GM12878 (cell line): ENCODE measurements at regions not wholly inside any gene's neighbourhood (a gene's known extent, or its start where the extent isn't known, plus 50 kb on each side); places are given as distances from the start of the nearest gene placed in this dataset.

Experiments used
- ATAC-seq: fragments of 200-7000 bp; cut with Tn5 transposase; 3 replicates; pipeline ENCODE4 v1.9.1; 2020; ENCODE audit warnings: mild to moderate bottlenecking, moderate library complexity
- BruUV-seq: library from RNA; stranded (reverse); fragments of 400-500 nt; replicated peaks from 2 replicates; lab custom pipeline; 2021; lab: Mats Ljungman, UMichigan
- CTCF ChIA-PET: fragments of 300-600 bp; sonication (Branson Sonifier 250); formaldehyde crosslinking; extraction: SDS; loops from one replicate; lab custom pipeline; 2021; ENCODE audit warnings: inconsistent platforms; lab: Yijun Ruan, JAX
- POLR2A ChIA-PET: fragments of 350-600 bp; formaldehyde crosslinking; extraction: SDS; loops from one replicate; lab custom pipeline; 2021; ENCODE audit warnings: inconsistent platforms; lab: Charles Lee
- RAD21 ChIA-PET: fragments of 300-600 bp; sonication (Branson Sonifier 250); formaldehyde crosslinking; loops from one replicate; lab custom pipeline; 2023; ENCODE audit warnings: antibody characterized with exemption; ENCODE audit not compliant: unreplicated experiment; lab: Charles Lee
- SMC1A ChIA-PET: fragments of 300-600 bp; sonication (Branson Sonifier 250); formaldehyde crosslinking; loops from one replicate; lab custom pipeline; 2023; ENCODE audit not compliant: unreplicated experiment, uncharacterized antibody; lab: Charles Lee
- DNase-seq: peaks from one replicate; pipeline ENCODE4 v3.0.0-alpha.2; 2011; ENCODE audit warnings: low read depth, low spot score
- FAIRE-seq: peaks from 3 replicates; lab custom pipeline; 2011; peaks lifted over from hg19 to GRCh38; lab: Jason Lieb, UNC
- H2AFZ ChIP-seq: 2 replicates; pipeline ENCODE4 v1.6.0; 2011; ENCODE audit warnings: low read depth, low read length, control low read depth; ENCODE audit not compliant: control insufficient read depth
- H3K27ac ChIP-seq: 2 replicates; pipeline ENCODE4 v1.5.1; 2011; ENCODE audit warnings: control low read depth; ENCODE audit not compliant: control insufficient read depth, insufficient read depth
- H3K27me3 ChIP-seq, 2 experiments: replicated peaks in 1 of 2; 2 replicates each; pipeline versions ENCODE4 v1.6.0 to v1.6.1; 2011; ENCODE audit warnings: low read length in 1 of 2; ENCODE audit not compliant: control insufficient read depth in 2 of 2, insufficient read depth in 2 of 2
- H3K36me3 ChIP-seq, 2 experiments: 2 replicates each; pipeline ENCODE4 v1.5.1; 2011; ENCODE audit warnings: low read length in 1 of 2; ENCODE audit not compliant: control insufficient read depth in 2 of 2, insufficient read depth in 2 of 2
- H3K4me1 ChIP-seq: 2 replicates; pipeline ENCODE4 v1.6.1; 2011; ENCODE audit warnings: mild to moderate bottlenecking, low read length, moderate library complexity, mixed read lengths; ENCODE audit not compliant: control insufficient read depth, insufficient read depth
- H3K4me2 ChIP-seq: 2 replicates; pipeline ENCODE4 v1.6.0; 2011; ENCODE audit warnings: control low read depth; ENCODE audit not compliant: control insufficient read depth, insufficient read depth
- H3K4me3 ChIP-seq: fragments of 200-600 bp; sonication (generic); 2 replicates; pipeline ENCODE4 v1.5.1; 2016
- H3K79me2 ChIP-seq: 2 replicates; pipeline ENCODE4 v1.6.0; 2011; ENCODE audit warnings: low read length; ENCODE audit not compliant: control insufficient read depth, insufficient read depth
- H3K9ac ChIP-seq: 2 replicates; pipeline ENCODE4 v1.8.0; 2011; ENCODE audit warnings: low read length, control low read depth, mixed read lengths; ENCODE audit not compliant: control insufficient read depth, insufficient read depth
- H3K9me3 ChIP-seq: replicated peaks from 3 replicates; pipeline ENCODE4 v1.5.1; 2011; ENCODE audit warnings: mild to moderate bottlenecking, low read length; ENCODE audit not compliant: control insufficient read depth, insufficient read depth
- H4K20me1 ChIP-seq: 2 replicates; pipeline ENCODE4 v1.6.0; 2011; ENCODE audit not compliant: control insufficient read depth, insufficient read depth
- BACH1 ChIP-seq: fragments of 450-650 bp; IDR thresholded peaks from 2 replicates; pipeline ENCODE4 v1.6.1; 2017; ENCODE audit warnings: mild to moderate bottlenecking, borderline replicate concordance
- CHD1 ChIP-seq: IDR thresholded peaks from 2 replicates; pipeline ENCODE4 v1.6.1; 2012; ENCODE audit warnings: low read depth, low read length, improper control_type of control experiment
- CTCF ChIP-seq, 3 experiments: IDR thresholded peaks in 2 of 3; conservative IDR thresholded peaks in 1 of 3; 2 replicates each; pipeline ENCODE4 v1.5.1; 2011; ENCODE audit warnings: low read depth in 3 of 3, low read length in 3 of 3, mild to moderate bottlenecking in 3 of 3, control low read depth in 2 of 3, moderate library complexity in 2 of 3, inconsistent platforms in 1 of 3, mixed read lengths in 1 of 3; ENCODE audit not compliant: control insufficient read depth in 2 of 3, insufficient read depth in 1 of 3; ENCODE audit errors: extremely low read depth in 1 of 3
- E4F1 ChIP-seq: fragments of 450-650 bp; IDR thresholded peaks from 2 replicates; pipeline ENCODE4 v1.6.1; 2018; ENCODE audit warnings: borderline replicate concordance, mild to moderate bottlenecking; ENCODE audit not compliant: partially characterized antibody
- HDAC2 ChIP-seq: fragments of 200-600 bp; sonication (generic); IDR thresholded peaks from 2 replicates; pipeline ENCODE4 v1.6.1; 2017
- JUND ChIP-seq: IDR thresholded peaks from 2 replicates; pipeline ENCODE4 v1.6.1; 2012; ENCODE audit warnings: low read depth, mild to moderate bottlenecking, low read length, improper control_type of control experiment, moderate library complexity
- MEF2A ChIP-seq: IDR thresholded peaks from 2 replicates; pipeline ENCODE4 v1.6.1; 2011; ENCODE audit warnings: low read depth, mild to moderate bottlenecking, low read length, moderate library complexity; ENCODE audit not compliant: insufficient read depth
- MXI1 ChIP-seq: fragments of 150-350 bp; IDR thresholded peaks from 2 replicates; pipeline ENCODE4 v1.6.1; 2011; ENCODE audit warnings: low read depth, mild to moderate bottlenecking, inconsistent platforms, low read length, improper control_type of control experiment
- NFYA ChIP-seq: IDR thresholded peaks from 2 replicates; pipeline ENCODE4 v1.6.1; 2011; ENCODE audit warnings: low read depth, mild to moderate bottlenecking, low read length, improper control_type of control experiment, borderline replicate concordance
- SPI1 ChIP-seq: IDR thresholded peaks from 2 replicates; pipeline ENCODE4 v1.6.1; 2011; ENCODE audit warnings: low read depth, mild to moderate bottlenecking, low read length, moderate library complexity, borderline replicate concordance; ENCODE audit not compliant: insufficient read depth
- STAT1 ChIP-seq: fragments of 450-650 bp; conservative IDR thresholded peaks from 2 replicates; pipeline ENCODE4 v1.6.1; 2014; ENCODE audit warnings: antibody characterized with exemption, mild to moderate bottlenecking
- TAF1 ChIP-seq: IDR thresholded peaks from 2 replicates; pipeline ENCODE4 v1.6.1; 2011; ENCODE audit warnings: mild to moderate bottlenecking, low read depth, low read length, borderline replicate concordance
- in situ Hi-C: fragments of 300-500 bp; cut with MboI; formaldehyde crosslinking; loops from 9 replicates; pipeline ENCODE4 v1.14.3; 2018; ENCODE audit warnings: mixed read lengths
- intact Hi-C: fragments of 100-400 bp; cut with micrococcal nuclease; formaldehyde crosslinking; loops from one replicate; pipeline ENCODE4 v1.14.2; 2022; ENCODE audit not compliant: unreplicated experiment
- TF ChIP-seq, protein P1 (sequence below): IDR thresholded peaks from 2 replicates; pipeline ENCODE4 v1.6.1; 2012; ENCODE audit warnings: improper control_type of control experiment, low read depth, low read length; ENCODE audit not compliant: insufficient replicate concordance
- TF ChIP-seq, protein P2 (sequence below): fragments of 150-350 bp; IDR thresholded peaks from 2 replicates; pipeline ENCODE4 v1.6.1; 2014; ENCODE audit warnings: mild to moderate bottlenecking, low read depth, low read length

GRCh38 chr15:81922143-81922542 lies 123.7 kb downstream of the MEX3B start:
- Histone ChIP-seq H3K9me3 (peaks cover 3% of the 10 kb centered on the region; the same call in 1 of the 3 replicates), H4K20me1 (no peaks in the 10 kb centered on the region), H3K4me2 (no peak overlapping the region), H3K4me3 (no peak overlapping the region), H3K79me2 (no peaks in the 10 kb centered on the region), H3K9ac (no peak overlapping the region), H3K27ac (no peak overlapping the region), H2AFZ (no peak overlapping the region), H3K36me3 (no peaks in the 10 kb centered on the region), H3K27me3 (no peaks in the 10 kb centered on the region), H3K4me1 (no peaks in the 10 kb centered on the region)
- CTCF ChIA-PET: no interaction called here
- POLR2A ChIA-PET: no interaction called here
- no peak for ATAC-seq
- RAD21 ChIA-PET: no interaction called here
- BruUV-seq: no TSS peak
- no peak for DNase-seq
- in situ Hi-C loops (no loop called here), intact Hi-C loops (no loop called here)
- no peak for FAIRE-seq
- SMC1A ChIA-PET: no interaction called here
- TF ChIP-seq E4F1 (no peak), BACH1 (no peak), STAT1 (no peak), CTCF (IDR thresholded peaks at IDR 0.05 in 2 of 3, conservative IDR thresholded peaks at IDR 0.05 in 1 of 3; ENCODE audit: control insufficient read depth in 2 of 3, extremely low read depth in 1 of 3, insufficient read depth in 1 of 3, low read depth in 3 of 3, low read length in 3 of 3) (no peak), HDAC2 (no peak), SPI1 (no peak), CHD1 (no peak), MXI1 (no peak), TAF1 (no peak), NFYA (no peak), JUND (no peak), MEF2A (no peak)
- TF ChIP-seq, protein P1, sequence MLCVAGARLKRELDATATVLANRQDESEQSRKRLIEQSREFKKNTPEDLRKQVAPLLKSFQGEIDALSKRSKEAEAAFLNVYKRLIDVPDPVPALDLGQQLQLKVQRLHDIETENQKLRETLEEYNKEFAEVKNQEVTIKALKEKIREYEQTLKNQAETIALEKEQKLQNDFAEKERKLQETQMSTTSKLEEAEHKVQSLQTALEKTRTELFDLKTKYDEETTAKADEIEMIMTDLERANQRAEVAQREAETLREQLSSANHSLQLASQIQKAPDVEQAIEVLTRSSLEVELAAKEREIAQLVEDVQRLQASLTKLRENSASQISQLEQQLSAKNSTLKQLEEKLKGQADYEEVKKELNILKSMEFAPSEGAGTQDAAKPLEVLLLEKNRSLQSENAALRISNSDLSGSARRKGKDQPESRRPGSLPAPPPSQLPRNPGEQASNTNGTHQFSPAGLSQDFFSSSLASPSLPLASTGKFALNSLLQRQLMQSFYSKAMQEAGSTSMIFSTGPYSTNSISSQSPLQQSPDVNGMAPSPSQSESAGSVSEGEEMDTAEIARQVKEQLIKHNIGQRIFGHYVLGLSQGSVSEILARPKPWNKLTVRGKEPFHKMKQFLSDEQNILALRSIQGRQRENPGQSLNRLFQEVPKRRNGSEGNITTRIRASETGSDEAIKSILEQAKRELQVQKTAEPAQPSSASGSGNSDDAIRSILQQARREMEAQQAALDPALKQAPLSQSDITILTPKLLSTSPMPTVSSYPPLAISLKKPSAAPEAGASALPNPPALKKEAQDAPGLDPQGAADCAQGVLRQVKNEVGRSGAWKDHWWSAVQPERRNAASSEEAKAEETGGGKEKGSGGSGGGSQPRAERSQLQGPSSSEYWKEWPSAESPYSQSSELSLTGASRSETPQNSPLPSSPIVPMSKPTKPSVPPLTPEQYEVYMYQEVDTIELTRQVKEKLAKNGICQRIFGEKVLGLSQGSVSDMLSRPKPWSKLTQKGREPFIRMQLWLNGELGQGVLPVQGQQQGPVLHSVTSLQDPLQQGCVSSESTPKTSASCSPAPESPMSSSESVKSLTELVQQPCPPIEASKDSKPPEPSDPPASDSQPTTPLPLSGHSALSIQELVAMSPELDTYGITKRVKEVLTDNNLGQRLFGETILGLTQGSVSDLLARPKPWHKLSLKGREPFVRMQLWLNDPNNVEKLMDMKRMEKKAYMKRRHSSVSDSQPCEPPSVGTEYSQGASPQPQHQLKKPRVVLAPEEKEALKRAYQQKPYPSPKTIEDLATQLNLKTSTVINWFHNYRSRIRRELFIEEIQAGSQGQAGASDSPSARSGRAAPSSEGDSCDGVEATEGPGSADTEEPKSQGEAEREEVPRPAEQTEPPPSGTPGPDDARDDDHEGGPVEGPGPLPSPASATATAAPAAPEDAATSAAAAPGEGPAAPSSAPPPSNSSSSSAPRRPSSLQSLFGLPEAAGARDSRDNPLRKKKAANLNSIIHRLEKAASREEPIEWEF: no peak
- TF ChIP-seq, protein P2, sequence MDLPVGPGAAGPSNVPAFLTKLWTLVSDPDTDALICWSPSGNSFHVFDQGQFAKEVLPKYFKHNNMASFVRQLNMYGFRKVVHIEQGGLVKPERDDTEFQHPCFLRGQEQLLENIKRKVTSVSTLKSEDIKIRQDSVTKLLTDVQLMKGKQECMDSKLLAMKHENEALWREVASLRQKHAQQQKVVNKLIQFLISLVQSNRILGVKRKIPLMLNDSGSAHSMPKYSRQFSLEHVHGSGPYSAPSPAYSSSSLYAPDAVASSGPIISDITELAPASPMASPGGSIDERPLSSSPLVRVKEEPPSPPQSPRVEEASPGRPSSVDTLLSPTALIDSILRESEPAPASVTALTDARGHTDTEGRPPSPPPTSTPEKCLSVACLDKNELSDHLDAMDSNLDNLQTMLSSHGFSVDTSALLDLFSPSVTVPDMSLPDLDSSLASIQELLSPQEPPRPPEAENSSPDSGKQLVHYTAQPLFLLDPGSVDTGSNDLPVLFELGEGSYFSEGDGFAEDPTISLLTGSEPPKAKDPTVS: no peak
